GM23338 (cell line): ENCODE measurements at regions not wholly inside any gene's neighbourhood (a gene's known extent, or its start where the extent isn't known, plus 50 kb on each side); places are given as distances from the start of the nearest gene placed in this dataset.
"Not testable (repeated sequence)": the region's sequence is repeated elsewhere in the genome, so short reads cannot be mapped to it uniquely, and the experiment has no call there.

Experiments
- ATAC-seq: fragments of 200-7000 bp; cut with Tn5 transposase; 3 replicates; pipeline ENCODE4 v1.9.1; 2020
- DNase-seq: peaks from one replicate; pipeline ENCODE4 v3.0.0-alpha.2; 2015; ENCODE audit warnings: low spot score
- H2AFZ ChIP-seq: fragments of 200-600 bp; sonication (generic); 2 replicates; pipeline ENCODE4 v1.8.0; 2016; ENCODE audit warnings: antibody characterized with exemption, mild to moderate bottlenecking, moderate library complexity
- H3F3A ChIP-seq: fragments of 200-600 bp; sonication (generic); replicated peaks from 2 replicates; pipeline ENCODE4 v1.8.0; 2017; ENCODE audit warnings: antibody characterized with exemption, mixed run types, low read depth
- H3K27ac ChIP-seq: fragments of 200-600 bp; sonication (generic); 2 replicates; pipeline ENCODE4 v1.6.1; 2016; ENCODE audit warnings: low read depth
- H3K27me3 ChIP-seq: fragments of 200-600 bp; sonication (generic); 2 replicates; pipeline ENCODE4 v1.8.0; 2016; ENCODE audit warnings: mild to moderate bottlenecking, mixed run types, moderate library complexity; ENCODE audit not compliant: insufficient read depth
- H3K36me3 ChIP-seq: fragments of 200-600 bp; sonication (generic); 2 replicates; pipeline ENCODE4 v1.8.0; 2016; ENCODE audit warnings: mild to moderate bottlenecking; ENCODE audit not compliant: insufficient read depth
- H3K4me1 ChIP-seq: fragments of 200-600 bp; sonication (generic); 2 replicates; pipeline ENCODE4 v1.8.0; 2016; ENCODE audit warnings: mild to moderate bottlenecking, moderate library complexity; ENCODE audit not compliant: insufficient read depth
- H3K4me2 ChIP-seq: fragments of 200-600 bp; sonication (generic); 2 replicates; pipeline ENCODE4 v1.7.1; 2017; ENCODE audit warnings: mixed run types
- H3K4me3 ChIP-seq: fragments of 200-600 bp; sonication (generic); 2 replicates; pipeline ENCODE4 v1.6.1; 2016; ENCODE audit warnings: mixed run types
- H3K79me2 ChIP-seq: fragments of 200-600 bp; sonication (generic); replicated peaks from 2 replicates; pipeline ENCODE4 v1.8.0; 2017; ENCODE audit warnings: mild to moderate bottlenecking; ENCODE audit not compliant: insufficient read depth
- H3K9me2 ChIP-seq: fragments of 200-600 bp; sonication (generic); 2 replicates; pipeline ENCODE4 v1.8.0; 2017; ENCODE audit not compliant: insufficient read depth
- H4K20me1 ChIP-seq: fragments of 200-600 bp; sonication (generic); replicated peaks from 2 replicates; pipeline ENCODE4 v1.8.0; 2017; ENCODE audit warnings: mild to moderate bottlenecking; ENCODE audit not compliant: insufficient read depth
- H3K27ac Mint-ChIP-seq: 2 replicates; pipeline ENCODE4 v1.8.0; 2020; ENCODE audit warnings: inconsistent platforms, mild to moderate bottlenecking, moderate library complexity, mixed read lengths
- H3K27me3 Mint-ChIP-seq: 3 replicates; pipeline ENCODE4 v1.8.0; 2022; ENCODE audit warnings: low read depth, mild to moderate bottlenecking, moderate library complexity, mixed read lengths, inconsistent platforms; ENCODE audit not compliant: insufficient read depth, poor library complexity
- H3K36me3 Mint-ChIP-seq: 3 replicates; pipeline ENCODE4 v1.8.0; 2021; ENCODE audit warnings: low read depth, mild to moderate bottlenecking, inconsistent platforms, moderate library complexity, mixed read lengths
- H3K4me1 Mint-ChIP-seq: 3 replicates; pipeline ENCODE4 v1.8.0; 2020; ENCODE audit warnings: mild to moderate bottlenecking, inconsistent platforms, mixed read lengths
- H3K4me3 Mint-ChIP-seq: 3 replicates; pipeline ENCODE4 v1.8.0; 2021; ENCODE audit warnings: moderate library complexity, mild to moderate bottlenecking, inconsistent platforms, mixed read lengths
- H3K9me3 Mint-ChIP-seq: 3 replicates; pipeline ENCODE4 v1.8.0; 2020; ENCODE audit warnings: moderate library complexity, mild to moderate bottlenecking, inconsistent platforms, mixed read lengths
- CTCF ChIP-seq, 2 experiments: fragments of 200-600 bp in 1 of 2; sonication (generic) in 1 of 2; conservative IDR thresholded peaks; 2 replicates each; pipeline versions ENCODE4 v1.5.1 to v1.6.1; 2016 to 2017; ENCODE audit warnings: antibody characterized with exemption in 2 of 2, low read depth in 2 of 2, mild to moderate bottlenecking in 2 of 2, moderate library complexity in 1 of 2
- ETS1 ChIP-seq: IDR thresholded peaks from 2 replicates; pipeline ENCODE4 v1.6.1; 2016; ENCODE audit warnings: antibody characterized with exemption
- EZH2 ChIP-seq: fragments of 200-600 bp; sonication (generic); IDR thresholded peaks from one replicate; pipeline ENCODE4 v1.8.0; 2017; ENCODE audit warnings: antibody characterized with exemption, mild to moderate bottlenecking, low read depth; ENCODE audit not compliant: unreplicated experiment
- EZH2phosphoT487 ChIP-seq: fragments of 200-600 bp; sonication (generic); IDR thresholded peaks from one replicate; pipeline ENCODE4 v1.8.1; 2018; ENCODE audit warnings: antibody characterized with exemption; ENCODE audit not compliant: unreplicated experiment
- JUNB ChIP-seq: IDR thresholded peaks from one replicate; pipeline ENCODE4 v1.6.1; 2016; ENCODE audit warnings: antibody characterized with exemption; ENCODE audit not compliant: unreplicated experiment
- NANOG ChIP-seq: IDR thresholded peaks from 2 replicates; pipeline ENCODE4 v1.6.1; 2016; ENCODE audit warnings: antibody characterized with exemption, borderline replicate concordance
- POLR2AphosphoS5 ChIP-seq: IDR thresholded peaks from 2 replicates; pipeline ENCODE4 v1.6.1; 2016; ENCODE audit warnings: antibody characterized with exemption, low read depth
- REST ChIP-seq: IDR thresholded peaks from one replicate; pipeline ENCODE4 v1.6.1; 2018; ENCODE audit warnings: antibody characterized with exemption; ENCODE audit not compliant: unreplicated experiment
- STAT1 ChIP-seq: IDR thresholded peaks from one replicate; pipeline ENCODE4 v1.6.1; 2016; ENCODE audit warnings: antibody characterized with exemption; ENCODE audit not compliant: unreplicated experiment
- ZNF331 ChIP-seq: fragments of 250-450 bp; sonication (Bioruptor Pico); IDR thresholded peaks from 2 replicates; pipeline ENCODE4 v1.5.0; 2020; ENCODE audit warnings: low read depth, mild to moderate bottlenecking, moderate library complexity

- ATAC-seq, H3K27ac Mint-ChIP-seq, H3K27me3 Mint-ChIP-seq, H4K20me1 ChIP-seq, H3K4me3 ChIP-seq, H3K4me1 ChIP-seq, H3K27ac ChIP-seq, H3F3A ChIP-seq, H3K4me2 ChIP-seq, H3K36me3 ChIP-seq, H3K4me3 Mint-ChIP-seq, H3K27me3 ChIP-seq, H3K36me3 Mint-ChIP-seq, H3K79me2 ChIP-seq, H2AFZ ChIP-seq, H3K9me2 ChIP-seq, DNase-seq, H3K4me1 Mint-ChIP-seq, H3K9me3 Mint-ChIP-seq: not testable (repeated sequence)
Observed at GRCh38 chr7:106498005-106498404, 163.0 kb downstream of the CCDC71L start.

- H3K4me3 Mint-ChIP-seq: no peak overlapping the region
- peaks cover 2% of the 10 kb centered on the region for H3K27me3 Mint-ChIP-seq
- Histone ChIP-seq H3K4me3 (no peak overlapping the region), H3K27ac (no peak overlapping the region), H3F3A (no peaks in the 10 kb centered on the region), H3K36me3 (no peaks in the 10 kb centered on the region), H3K9me2 (no peaks in the 10 kb centered on the region), H2AFZ (no peak overlapping the region), H3K79me2 (no peaks in the 10 kb centered on the region), H3K4me2 (no peak overlapping the region), H3K4me1 (no peaks in the 10 kb centered on the region), H3K27me3 (no peaks in the 10 kb centered on the region), H4K20me1 (no peaks in the 10 kb centered on the region)
- H3K4me1 Mint-ChIP-seq: no peaks in the 10 kb centered on the region
- DNase-seq: no peak
- no peaks in the 10 kb centered on the region for H3K36me3 Mint-ChIP-seq
- peaks cover 8% of the 10 kb centered on the region; the same call in 2 of the 3 replicates for H3K9me3 Mint-ChIP-seq
- ATAC-seq: no peak
- no peak overlapping the region for H3K27ac Mint-ChIP-seq
- TF ChIP-seq EZH2 (no peak), STAT1 (no peak), NANOG (no peak), ZNF331 (no peak), REST (no peak), ETS1 (no peak), CTCF (conservative IDR thresholded peaks at IDR 0.05; ENCODE audit: low read depth in 2 of 2) (no peak), POLR2AphosphoS5 (no peak), JUNB (no peak), EZH2phosphoT487 (no peak)
Observed at GRCh38 chr7:106493041-106493731, 167.8 kb downstream of the CCDC71L start.
